Endothelial cell (in vitro differentiated cells): ENCODE measurements at regions not wholly inside any gene's neighbourhood (a gene's known extent, or its start where the extent isn't known, plus 50 kb on each side); places are given as distances from the start of the nearest gene placed in this dataset.

Experiments
- DNase-seq: peaks from one replicate; pipeline ENCODE4 v3.0.0; 2021; ENCODE audit warnings: low spot score
- H3K27ac Mint-ChIP-seq: one replicate; pipeline ENCODE4 v1.8.0; 2021; ENCODE audit warnings: mixed read lengths, inconsistent platforms; ENCODE audit not compliant: unreplicated experiment
- H3K27me3 Mint-ChIP-seq: one replicate; pipeline ENCODE4 v1.8.0; 2021; ENCODE audit warnings: mild to moderate bottlenecking, moderate library complexity, mixed read lengths, inconsistent platforms; ENCODE audit not compliant: unreplicated experiment
- H3K36me3 Mint-ChIP-seq: one replicate; pipeline ENCODE4 v1.8.0; 2021; ENCODE audit warnings: mild to moderate bottlenecking, low read depth, mixed read lengths, inconsistent platforms; ENCODE audit not compliant: unreplicated experiment
- H3K4me1 Mint-ChIP-seq: one replicate; pipeline ENCODE4 v1.8.0; 2021; ENCODE audit warnings: mild to moderate bottlenecking, mixed read lengths, inconsistent platforms; ENCODE audit not compliant: unreplicated experiment
- H3K4me3 Mint-ChIP-seq: one replicate; pipeline ENCODE4 v1.8.0; 2021; ENCODE audit warnings: mild to moderate bottlenecking, mixed read lengths, inconsistent platforms; ENCODE audit not compliant: unreplicated experiment
- H3K9me3 Mint-ChIP-seq: one replicate; pipeline ENCODE4 v1.8.0; 2021; ENCODE audit warnings: mixed read lengths, inconsistent platforms; ENCODE audit not compliant: unreplicated experiment
- TF ChIP-seq, protein P1 (sequence below): fragments of 200-600 bp; sonication (generic); IDR thresholded peaks from one replicate; pipeline ENCODE4 v1.5.0; 2021; ENCODE audit warnings: antibody characterized with exemption; ENCODE audit not compliant: unreplicated experiment

DNA sequence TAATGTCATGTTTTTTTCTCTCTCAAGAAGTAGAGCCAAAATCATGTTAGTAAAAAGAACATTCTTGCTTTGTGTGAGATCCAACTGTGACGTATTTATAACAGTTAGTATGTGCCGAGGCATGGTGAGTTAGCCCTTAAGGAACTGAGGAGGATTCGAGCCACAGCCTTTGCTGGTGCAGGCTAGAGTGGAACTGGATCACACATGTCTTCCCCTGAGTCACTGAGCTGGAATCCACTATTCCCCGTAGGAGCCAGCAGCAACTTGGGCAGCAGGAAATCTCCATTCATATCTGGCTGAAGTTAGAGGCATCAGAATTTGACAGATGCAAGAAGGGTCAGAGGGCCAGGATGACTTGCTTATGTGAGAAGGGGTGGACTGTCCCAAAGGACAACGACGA lies 144.6 kb upstream of the KIT start:
- TF ChIP-seq, protein P1, sequence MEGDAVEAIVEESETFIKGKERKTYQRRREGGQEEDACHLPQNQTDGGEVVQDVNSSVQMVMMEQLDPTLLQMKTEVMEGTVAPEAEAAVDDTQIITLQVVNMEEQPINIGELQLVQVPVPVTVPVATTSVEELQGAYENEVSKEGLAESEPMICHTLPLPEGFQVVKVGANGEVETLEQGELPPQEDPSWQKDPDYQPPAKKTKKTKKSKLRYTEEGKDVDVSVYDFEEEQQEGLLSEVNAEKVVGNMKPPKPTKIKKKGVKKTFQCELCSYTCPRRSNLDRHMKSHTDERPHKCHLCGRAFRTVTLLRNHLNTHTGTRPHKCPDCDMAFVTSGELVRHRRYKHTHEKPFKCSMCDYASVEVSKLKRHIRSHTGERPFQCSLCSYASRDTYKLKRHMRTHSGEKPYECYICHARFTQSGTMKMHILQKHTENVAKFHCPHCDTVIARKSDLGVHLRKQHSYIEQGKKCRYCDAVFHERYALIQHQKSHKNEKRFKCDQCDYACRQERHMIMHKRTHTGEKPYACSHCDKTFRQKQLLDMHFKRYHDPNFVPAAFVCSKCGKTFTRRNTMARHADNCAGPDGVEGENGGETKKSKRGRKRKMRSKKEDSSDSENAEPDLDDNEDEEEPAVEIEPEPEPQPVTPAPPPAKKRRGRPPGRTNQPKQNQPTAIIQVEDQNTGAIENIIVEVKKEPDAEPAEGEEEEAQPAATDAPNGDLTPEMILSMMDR, result no peak
- peaks cover 3% of the 10 kb centered on the region for H3K36me3 Mint-ChIP-seq
- H3K4me1 Mint-ChIP-seq, result no peaks in the 10 kb centered on the region
- no peak for DNase-seq
- no peak overlapping the region for H3K27ac Mint-ChIP-seq
- peaks cover 2% of the 10 kb centered on the region for H3K27me3 Mint-ChIP-seq
- no peak overlapping the region for H3K4me3 Mint-ChIP-seq
- H3K9me3 Mint-ChIP-seq, result no peaks in the 10 kb centered on the region

DNA sequence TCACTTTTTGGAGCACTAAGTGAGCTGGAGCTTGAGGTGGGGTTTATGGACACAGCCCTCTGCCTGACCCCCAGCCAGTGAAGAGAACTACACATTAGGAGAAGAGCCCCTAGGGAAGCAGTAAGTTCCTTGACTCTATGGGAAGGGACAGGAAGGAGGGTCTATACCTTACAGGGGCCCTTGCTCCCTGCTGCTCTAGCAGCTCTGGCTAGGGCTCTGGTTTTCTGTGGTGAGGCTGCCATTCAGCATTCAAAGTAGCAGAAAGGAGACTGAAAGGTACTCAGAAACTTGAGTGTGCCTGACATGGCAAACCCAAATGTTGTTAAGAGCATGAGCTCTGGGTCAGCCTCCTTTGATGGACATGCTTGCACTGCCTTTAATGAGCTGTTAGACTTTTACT lies 144.0 kb upstream of the KIT start:
- H3K9me3 Mint-ChIP-seq, result no peaks in the 10 kb centered on the region
- peaks cover 2% of the 10 kb centered on the region for H3K27me3 Mint-ChIP-seq
- TF ChIP-seq, protein P1, result no peak
- H3K4me1 Mint-ChIP-seq, result no peaks in the 10 kb centered on the region
- H3K4me3 Mint-ChIP-seq, result no peak overlapping the region
- peaks cover 3% of the 10 kb centered on the region for H3K36me3 Mint-ChIP-seq
- DNase-seq, result no peak
- H3K27ac Mint-ChIP-seq, result no peak overlapping the region

DNA sequence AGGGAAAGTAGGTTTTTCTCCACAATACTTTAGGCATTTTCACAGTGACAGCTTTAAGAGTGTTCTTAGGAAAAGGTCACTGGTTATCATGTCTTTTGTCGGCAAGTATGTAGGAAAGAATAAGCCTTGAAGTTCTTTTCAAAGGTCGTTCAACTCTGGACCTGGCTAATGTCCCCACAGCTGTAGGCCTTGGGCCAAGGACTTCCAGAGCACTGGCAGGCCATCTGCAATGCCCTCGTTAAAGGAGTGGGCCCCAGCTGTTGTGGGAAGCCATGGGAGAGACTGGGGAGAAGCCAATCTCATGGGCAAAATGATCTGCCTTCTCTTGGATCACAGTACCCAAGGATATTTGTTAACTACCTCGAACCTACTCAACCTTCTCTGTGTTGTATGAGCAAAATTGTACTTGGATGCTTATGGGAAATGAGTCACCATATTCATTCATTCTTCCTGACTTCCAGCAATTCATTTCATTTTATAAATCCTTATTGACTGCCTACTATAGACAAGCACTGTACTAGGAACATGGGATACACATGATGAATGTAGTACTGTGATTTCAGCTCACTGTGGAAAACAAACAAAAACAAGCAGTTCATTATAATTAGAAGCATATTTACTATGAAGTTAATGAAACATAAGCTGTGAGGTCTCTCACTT lies 141.1 kb upstream of the KIT start:
- H3K9me3 Mint-ChIP-seq, result no peaks in the 10 kb centered on the region
- H3K36me3 Mint-ChIP-seq, result peaks cover 3% of the 10 kb centered on the region
- DNase-seq, result no peak
- H3K27ac Mint-ChIP-seq, result no peak overlapping the region
- H3K27me3 Mint-ChIP-seq, result peaks cover 2% of the 10 kb centered on the region
- H3K4me1 Mint-ChIP-seq, result no peaks in the 10 kb centered on the region
- TF ChIP-seq, protein P1, result no peak
- H3K4me3 Mint-ChIP-seq, result no peak overlapping the region

DNA sequence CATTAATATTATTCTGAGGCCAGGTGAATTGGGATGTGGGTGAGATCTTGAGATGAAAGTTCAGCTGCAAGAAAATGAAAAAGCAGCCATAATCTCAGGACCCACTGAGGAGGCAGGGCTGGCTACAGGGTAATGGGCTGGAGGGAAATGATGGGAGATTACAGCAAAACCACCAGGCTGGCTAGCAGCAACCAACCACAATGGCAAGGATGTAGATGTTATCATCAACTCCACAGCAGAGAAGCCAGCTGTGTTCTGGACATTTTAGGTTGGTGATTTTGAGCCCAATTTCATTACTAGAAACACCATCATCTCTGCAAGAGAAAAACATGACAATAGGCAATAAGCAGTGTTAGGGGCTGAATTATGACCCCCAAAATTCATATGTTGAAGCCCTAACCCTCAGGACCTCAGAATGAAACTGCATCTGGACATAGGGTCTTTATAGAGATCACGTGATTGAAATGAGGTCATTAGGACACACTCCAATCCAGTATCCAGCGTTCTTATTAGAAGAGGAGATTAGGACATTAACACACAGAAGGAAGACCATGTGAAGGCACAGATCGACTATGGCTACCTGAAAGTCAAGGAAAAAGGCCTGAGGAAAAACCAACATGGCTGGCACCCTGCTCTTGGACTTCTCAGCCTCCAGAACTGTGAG lies 139.8 kb upstream of the KIT start:
- Mint-ChIP-seq H3K27me3 (no peaks in the 10 kb centered on the region), H3K4me1 (no peaks in the 10 kb centered on the region), H3K4me3 (no peak overlapping the region), H3K27ac (no peak overlapping the region), H3K9me3 (no peaks in the 10 kb centered on the region), H3K36me3 (peaks cover 3% of the 10 kb centered on the region)
- DNase-seq, result no peak
- TF ChIP-seq, protein P1, result no peak

DNA sequence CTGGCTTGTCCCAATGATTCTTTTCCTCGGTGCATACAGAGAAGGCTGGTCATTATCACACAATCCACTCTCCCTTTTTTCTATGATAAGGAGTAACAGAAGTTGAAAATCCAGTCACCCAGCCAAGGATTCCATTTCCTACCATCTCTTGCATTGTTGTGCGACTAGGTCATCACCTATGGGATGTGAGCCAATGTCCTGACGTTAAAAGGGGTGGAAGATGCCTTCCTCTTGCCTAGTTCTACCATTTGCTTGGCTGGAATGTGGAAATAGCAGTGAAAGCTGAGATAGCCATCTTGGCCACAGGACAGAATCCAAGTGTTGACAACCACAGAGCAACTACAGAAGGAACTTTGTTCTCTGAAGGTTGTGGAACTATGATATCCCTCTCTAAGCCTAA lies 132.2 kb upstream of the KIT start:
- DNase-seq, result no peak
- no peak overlapping the region for H3K27ac Mint-ChIP-seq
- H3K36me3 Mint-ChIP-seq, result no peaks in the 10 kb centered on the region
- no peaks in the 10 kb centered on the region for H3K27me3 Mint-ChIP-seq
- H3K9me3 Mint-ChIP-seq, result no peaks in the 10 kb centered on the region
- TF ChIP-seq, protein P1, result no peak
- H3K4me3 Mint-ChIP-seq, result no peak overlapping the region
- H3K4me1 Mint-ChIP-seq, result no peaks in the 10 kb centered on the region
